ENCODE measurements at regions not wholly inside any gene's neighbourhood (a gene's known extent, or its start where the extent isn't known, plus 50 kb on each side); places are given as distances from the start of the nearest gene placed in this dataset.
"Not testable (repeated sequence)": the region's sequence is repeated elsewhere in the genome, so short reads cannot be mapped to it uniquely, and the experiment has no call there.

DNA sequence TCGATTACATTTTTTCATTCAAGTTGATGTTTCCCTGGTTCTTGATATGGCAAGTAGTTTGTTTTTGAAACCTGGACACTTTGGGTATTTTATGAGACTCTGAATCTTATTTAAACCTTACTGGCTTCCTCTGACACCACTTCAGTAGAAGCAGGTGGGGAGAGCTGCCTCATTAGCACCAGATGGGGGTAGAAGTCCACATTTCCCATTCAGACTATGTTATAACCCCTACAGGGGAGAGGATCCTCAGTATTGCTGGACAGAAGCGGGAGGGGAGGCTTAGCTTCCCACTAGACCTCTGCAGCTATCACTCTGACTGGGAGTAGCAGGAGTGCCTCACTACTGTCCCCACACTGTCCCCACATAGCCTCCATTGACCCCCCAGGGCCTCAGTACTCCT lies 145.3 kb upstream of the SLC35G4 start:
- DNase-seq (ENCODE audit: low read depth) = no peak

DNA sequence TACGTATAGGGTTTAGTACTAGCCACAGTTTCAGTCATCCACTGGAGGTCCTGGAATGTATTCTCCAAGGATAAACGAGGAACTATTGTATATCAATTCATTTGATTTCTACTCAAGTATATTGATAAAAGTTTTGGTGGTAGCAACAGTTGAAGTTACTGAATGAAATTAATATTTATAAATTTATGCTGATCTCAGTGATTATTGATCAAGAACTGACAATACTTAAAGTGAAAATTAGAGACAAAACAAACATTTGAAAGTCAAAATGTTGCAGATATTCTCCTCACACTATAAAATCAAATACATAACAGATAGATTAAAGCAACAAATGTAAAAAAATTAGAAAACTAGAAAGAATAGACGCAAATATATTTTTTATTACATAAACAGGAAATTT lies 150.9 kb upstream of the SLC35G4 start:
- no peak for DNase-seq (ENCODE audit: low read depth)

DNA sequence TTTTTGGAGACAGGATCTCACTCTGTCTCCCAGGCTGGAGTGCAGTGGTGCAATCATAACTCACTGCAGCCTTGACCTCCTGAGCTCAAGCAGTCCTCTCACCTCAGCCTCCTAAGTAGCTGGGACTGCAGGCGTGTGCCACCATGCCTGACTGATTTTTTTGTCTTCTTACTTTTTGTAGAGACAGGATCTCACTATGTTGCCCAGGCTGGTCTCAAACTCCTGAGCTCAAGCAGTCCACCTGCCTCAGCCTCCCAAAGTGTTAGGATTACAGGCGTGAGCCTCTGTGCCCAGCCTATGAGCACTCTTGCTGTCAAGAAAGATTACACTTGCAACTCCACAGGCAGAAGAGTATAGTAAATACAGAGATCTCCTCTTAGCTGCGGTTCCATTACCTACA lies 151.5 kb upstream of the SLC35G4 start:
- DNase-seq (ENCODE audit: low read depth) = not testable (repeated sequence)

DNA sequence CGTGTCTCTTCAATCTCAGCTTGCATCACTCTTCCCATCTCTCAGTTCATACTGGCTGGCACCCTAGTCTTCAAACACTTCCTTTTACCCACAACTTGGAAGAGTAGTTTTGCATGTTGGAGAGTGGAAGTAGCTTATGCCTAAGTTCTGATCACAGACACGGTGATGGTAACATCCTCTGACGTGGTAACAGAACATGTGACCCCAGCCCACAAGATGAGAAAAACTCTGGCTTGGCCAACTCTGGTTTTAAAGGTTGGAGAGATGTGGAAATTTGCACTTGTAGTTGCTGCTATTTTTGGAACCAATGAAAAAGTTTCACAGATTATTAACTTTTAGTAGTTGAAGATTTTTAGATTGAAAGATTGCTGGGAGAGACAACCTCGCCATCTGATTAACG lies 155.4 kb upstream of the SLC35G4 start:
- DNase-seq (ENCODE audit: low read depth) = no peak

DNA sequence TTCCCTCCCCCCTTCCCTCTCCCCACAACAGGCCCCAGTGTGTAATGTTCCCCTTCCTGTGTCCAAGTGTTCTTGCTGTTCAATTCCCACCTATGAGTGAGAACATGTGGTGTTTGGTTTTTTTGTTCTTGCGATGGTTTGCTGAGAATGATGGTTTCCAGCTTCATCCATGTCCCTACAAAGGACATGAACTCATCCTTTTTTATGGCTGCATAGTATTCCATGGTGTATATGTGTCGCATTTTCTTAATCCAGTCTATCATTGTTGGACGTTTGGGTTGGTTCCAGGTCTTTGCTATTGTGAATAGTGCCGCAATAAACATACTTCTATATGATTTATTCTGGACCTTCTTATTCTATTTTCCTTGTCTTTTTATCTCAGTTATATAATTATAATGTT lies 165.2 kb upstream of the SLC35G4 start:
- not testable (repeated sequence) for DNase-seq (ENCODE audit: low read depth)

DNA sequence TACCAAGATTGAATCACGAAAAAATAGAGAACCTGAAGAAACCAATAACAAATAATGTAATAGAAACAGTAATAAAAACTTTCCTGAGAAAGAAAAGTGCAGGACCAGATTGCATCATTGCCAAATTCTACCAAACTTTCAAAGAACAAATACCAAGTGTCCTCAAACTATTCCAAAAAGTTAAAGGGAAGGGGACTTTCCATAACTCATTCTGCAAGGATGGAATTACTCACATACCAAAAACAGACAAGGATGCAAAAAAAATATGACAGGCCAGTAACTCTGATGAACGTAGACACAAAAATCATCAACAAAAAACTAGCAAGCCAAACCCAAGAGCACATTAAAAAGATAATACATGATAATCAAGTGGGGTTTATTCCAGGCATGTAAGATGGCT lies 172.3 kb upstream of the SLC35G4 start:
- no peak for DNase-seq (ENCODE audit: low read depth)

DNA sequence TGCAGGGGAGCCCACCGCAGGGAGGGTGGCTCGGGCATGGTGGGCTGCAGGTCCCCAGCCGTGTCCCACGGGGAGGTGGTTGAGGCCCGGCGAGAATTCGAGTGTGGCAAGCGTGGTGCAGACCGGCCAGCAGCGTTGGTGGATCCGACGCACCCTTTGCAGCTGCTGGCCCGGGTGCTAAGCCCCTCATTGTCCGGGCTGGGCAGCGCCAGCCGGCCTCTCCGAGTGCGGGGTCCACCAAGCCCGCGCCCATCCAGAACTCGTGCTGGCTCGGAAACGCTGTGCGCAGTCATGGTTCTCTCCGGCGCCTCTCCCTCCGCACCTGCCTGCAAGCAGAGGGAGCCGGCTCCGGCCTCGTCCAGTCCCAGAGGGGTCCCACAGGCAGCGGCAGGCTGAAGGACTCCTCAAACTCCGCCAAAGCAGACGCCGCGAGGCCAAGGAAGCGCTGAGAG lies 177.0 kb upstream of the SLC35G4 start:
- DNase-seq (ENCODE audit: low read depth) = no peak

DNA sequence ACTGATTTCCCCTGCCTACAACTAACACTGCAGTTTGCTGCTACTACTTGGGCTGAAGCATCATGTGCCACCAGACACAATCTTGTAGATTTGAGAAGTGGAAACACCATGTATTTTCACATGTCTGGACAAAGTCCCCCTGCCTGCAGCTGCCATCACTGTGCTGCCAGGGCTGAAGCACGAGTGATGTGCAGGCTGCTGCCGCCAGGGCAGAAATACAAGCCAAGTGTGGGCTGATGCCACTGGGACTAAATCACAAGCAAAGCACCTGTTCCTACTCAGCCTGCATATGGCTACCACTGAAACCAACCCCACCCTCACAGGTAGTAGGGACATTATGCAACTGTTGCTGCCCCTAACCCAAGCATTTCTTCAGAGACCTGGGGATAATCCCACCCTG lies 179.5 kb upstream of the SLC35G4 start:
- no peak for DNase-seq (ENCODE audit: low read depth)

DNA sequence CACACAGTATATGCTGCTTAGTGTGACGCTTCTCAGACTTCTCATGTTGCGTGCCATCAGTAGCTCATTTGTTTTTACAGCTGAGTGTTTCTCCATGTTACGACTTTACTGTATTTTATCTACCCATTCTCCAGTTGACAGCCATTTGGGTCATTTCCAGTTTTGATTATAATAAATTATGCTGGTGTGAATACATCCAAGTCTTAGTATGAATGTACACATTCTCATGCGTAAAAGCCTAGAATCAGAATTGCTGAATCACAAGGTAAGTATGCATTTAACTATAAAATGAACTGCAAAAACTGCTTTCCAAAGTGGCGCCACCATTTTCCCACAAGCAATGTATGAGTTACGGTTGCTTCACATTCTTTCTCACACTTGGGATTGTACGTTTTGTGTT lies 184.2 kb upstream of the SLC35G4 start:
- DNase-seq (ENCODE audit: low read depth) = no peak

DNA sequence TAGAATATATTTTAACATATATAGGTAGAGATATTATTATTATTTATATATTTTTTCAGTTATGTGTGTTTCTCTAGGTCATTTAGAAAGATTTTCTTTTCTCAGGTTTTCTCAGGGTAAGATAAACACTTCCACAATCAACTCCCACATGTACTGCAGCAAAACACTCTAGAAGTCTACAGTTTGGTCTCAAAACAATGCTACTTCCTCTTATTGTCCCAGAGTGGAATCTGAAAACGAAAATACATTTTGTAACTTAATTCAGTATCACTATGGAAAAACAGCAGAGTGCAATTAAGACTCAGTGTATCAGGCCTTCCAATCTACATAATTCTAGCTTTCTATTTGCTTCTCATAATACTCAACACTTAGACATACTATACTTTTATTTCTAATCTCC lies 190.1 kb upstream of the SLC35G4 start:
- DNase-seq (ENCODE audit: low read depth) = no peak

DNA sequence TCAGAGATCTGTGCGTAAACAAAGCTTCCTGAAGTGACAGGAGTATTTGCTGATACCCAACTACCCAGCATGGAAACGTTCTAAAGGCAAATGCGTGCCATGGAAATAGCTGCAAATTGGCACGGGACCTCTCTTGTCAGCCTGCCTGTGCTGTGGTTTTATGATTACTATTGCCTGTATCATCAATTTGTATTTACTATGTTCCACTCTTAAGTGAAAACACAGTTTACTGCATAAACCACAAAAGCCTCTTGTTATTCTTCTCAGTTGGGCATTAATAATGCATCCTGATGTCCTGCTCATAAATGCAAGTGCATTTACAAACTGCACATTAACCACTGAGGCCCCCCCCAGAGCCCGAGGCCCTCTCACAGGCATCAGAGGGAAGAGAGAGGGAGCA lies 196.6 kb upstream of the SLC35G4 start:
- DNase-seq (ENCODE audit: low read depth) = no peak

DNA sequence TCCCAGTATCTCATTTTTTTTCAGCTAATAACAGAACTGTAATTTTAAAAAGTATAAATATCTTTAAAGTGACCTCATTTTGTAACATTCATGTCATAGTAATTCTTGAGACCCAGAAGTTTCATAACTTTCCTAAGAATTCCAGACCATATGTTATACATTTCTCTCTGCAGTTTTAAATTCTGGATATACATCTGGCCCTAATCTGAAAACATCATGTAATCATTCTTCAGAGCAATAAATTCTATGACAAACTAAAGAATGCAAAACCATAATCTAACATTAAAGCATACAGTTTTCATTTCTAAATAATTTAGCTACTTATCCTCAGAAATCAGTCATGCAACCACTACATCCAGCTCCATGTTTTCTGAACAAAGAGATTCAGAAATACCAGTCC lies 198.3 kb upstream of the SLC35G4 start:
- DNase-seq (ENCODE audit: low read depth) = no peak

DNA sequence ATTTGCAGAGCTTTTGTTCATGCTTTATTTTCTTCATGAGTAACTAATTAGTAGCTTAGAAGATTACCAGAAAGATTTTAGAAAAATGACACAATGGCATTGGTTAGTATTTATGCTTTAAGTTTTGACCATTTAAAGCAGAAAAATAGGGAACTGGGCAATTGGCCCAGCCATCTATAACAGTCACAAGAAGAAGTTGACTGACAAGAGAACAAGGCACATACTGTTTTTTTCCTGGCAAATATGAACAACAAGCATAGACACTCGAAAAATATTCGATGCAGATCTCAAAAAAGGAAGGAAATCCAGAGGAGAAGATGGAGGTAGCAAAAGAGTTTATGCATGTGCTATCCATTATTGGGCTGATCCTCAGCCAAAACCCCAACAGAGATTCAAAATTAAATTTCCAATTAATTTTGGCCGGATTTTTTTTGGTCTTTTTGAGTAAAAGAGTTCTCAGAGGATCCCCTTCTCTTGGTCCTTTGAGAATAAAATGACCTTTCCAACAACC lies 200.8 kb upstream of the SLC35G4 start:
- DNase-seq (ENCODE audit: low read depth) = no peak

DNA sequence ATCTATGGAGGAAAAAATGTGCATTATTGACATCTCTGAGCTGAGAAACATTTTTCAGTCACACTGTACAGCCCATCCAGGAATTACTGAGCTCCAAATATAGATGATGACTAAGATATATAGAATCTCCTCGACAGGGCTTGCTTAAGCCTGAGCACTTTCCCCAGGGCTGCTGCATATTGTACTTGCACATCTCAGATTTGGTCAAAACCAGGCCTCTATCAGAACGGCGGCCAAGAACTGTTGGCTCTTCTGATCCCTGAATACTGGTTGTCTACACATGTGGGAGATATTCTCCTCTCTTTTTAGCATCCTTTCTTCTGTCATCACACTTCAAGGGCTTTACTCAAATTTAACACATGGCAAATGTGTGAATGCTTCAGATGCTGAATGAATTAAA lies 201.5 kb upstream of the SLC35G4 start:
- DNase-seq (ENCODE audit: low read depth) = no peak

DNA sequence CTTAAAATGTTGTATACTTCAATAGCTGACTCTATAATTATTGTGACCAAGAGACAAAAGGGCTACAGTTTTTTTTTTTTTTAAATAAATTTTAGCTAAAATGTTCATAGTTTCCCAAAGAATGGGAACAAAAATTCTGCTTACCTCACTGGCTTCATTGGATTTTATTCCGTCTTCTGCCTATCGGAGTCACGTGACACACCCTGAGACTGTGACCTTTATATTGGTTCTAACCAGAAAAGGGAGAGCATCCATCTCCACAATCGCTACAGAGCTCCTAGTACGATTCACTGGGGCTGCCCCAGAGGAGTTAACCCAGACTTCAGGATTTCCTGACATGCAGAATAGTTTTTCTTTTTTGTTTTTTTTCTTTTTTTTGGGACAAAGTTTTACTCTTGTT lies 203.6 kb upstream of the SLC35G4 start:
- no peak for DNase-seq (ENCODE audit: low read depth)

DNA sequence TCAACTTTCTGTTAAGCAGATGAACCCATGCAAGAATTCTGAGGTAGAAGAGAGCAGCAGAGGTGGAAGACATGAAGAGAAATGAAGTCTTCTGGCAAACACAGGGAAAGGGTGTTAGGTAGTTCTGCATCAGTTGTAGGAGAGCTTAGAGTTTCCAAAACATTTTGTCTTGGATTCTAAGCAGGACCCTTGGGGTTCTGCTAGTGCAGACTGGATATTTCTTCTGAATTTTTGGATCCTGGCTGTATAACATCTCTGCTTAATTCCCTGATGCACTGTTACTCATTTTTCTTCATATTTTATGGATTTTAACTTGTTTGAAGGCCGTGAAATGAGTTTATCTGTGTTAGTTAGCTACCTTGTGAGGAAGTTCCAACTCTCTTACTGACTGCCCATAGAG lies 208.7 kb upstream of the SLC35G4 start:
- DNase-seq (ENCODE audit: low read depth) = no peak

DNA sequence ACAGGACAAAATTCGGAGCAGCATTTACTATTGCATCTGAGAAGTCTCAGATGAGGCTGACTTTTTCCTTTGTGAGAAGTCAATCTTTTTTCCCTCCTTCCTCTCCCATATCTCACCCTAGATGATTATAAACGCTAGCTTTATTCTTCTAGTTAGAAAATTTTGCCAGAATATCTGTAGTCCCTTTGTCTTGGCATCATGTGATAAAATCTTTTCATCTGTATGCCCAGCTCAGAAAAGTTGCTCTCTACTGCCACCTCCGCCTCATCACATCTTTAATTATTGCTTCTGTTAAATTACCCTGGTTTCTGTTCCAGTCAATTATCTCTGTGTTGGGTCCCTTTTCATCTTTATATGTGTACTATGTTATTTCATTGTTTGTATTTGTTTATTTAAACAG lies 210.8 kb upstream of the SLC35G4 start:
- DNase-seq (ENCODE audit: low read depth) = no peak

DNA sequence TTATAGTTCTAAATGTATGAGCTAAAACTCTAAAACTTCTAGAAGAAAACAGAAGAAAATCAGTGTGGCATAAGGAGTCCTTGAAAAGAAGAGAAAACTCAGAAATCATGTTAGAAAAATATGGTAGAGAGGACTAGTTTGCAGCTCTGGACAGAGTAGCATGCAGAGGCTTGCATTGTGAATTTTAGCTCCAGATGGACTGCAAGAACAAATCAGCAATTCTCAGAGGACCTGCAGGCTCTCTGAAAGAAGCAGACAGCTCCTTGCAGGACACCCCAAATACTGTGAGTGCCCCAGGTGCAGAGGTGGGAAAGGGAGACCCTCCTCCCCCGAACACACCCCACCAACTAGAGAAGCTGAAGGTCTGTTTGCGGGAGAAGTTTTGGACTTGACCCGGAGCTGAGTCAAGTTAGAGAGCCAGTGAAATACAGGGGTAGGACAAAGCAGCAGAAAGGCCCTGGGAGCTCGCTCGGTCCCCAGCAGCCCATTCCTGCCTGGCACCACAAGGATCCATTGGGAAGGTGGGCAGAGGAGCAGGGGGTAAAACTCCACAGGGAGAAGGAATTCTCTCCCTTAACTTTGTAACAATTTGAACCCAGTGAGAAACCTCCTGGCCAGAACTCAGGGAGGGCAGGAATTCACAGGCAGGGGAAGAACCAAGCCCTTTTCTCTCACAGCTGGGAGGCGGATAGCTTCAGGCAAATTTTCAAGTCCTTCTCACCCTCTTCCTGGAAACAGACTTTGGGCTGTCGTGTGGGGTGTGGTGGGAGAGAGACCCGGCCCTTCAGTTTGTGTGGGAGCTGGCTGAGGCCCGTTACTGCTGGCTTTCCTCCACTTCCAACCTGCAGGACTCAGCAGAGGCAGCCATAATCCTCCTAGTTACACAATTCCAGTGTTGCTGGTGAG lies 216.2 kb upstream of the SLC35G4 start:
- DNase-seq (ENCODE audit: low read depth) = no peak

DNA sequence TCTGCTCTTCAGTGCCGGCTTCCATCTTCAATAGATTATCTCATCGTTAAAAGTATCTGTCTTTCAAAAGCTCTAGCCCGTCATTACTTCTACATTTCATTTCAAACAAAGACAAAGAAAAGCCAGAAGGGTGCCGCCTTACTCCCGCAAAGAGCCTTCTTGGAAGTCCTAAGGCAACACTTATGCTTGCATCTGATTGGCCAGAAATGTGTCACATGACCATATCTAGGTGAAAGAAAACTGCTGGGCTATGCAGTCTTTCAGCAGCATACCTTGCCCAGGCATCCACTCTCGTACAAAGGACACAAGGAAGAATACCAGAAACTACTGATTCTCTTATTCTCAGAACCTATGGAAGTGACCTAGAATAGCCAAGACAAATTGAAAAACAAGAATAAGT lies 217.1 kb upstream of the SLC35G4 start:
- DNase-seq (ENCODE audit: low read depth) = peak; percentile 3

DNA sequence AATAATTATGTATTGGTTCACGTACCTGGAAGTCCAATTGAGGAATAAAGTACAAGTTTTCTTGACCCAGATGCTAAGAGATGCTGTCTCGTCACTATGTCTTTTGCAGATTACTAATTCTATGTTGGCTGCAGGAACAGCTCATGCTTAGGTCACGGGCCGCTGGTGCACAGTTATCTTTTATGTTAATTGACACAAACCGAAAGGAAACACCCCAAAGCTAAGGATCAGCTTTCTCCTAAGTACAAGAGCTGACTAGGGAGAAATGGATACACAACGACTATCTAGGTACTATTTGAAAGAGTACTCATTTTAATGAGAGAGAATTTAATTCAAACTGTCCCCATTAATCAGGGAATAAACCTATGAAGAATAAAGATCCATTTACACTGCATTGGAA lies 217.7 kb upstream of the SLC35G4 start:
- DNase-seq (ENCODE audit: low read depth) = peak; percentile 67

DNA sequence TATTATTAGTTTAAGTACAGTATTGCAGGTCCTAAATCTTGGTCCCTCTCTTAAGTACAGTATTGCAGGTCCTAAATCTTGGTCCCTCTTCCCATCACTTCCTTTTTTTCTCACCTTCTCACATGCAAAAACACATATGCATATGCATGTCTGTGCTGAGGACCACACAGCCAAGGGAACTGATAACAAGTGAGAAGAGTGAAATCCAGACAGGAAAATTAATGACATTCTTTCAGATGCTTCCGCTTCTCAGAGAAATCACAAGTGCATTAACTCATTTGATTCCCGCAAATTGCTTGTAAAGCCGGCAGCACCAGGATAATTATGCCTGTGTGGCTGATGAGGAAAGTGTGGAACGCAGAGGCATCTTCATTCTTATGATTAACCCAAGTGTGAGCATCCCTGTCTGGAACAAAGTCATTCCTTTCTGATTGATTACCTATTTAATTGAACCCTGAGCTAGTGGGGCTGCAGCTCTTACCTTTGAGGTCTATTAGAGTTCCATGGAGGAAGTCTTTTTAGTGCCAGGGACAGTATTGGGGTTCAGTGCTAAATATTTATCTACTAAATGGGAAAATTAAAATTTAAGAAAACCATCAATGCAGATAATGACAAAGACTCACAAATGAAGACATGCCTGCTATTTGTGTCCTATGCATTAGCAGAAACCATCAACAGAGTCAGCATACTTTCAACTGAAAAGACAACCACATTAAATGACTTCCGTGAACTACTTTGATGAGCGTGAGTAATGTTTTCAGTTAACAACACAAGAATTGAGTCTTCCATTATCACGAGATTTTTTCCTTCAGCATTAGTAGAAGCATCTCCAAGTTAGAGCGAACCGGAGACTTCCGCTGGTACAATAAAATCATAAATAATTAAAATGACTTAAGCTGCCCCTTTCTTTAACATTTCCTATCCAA lies 220.4 kb upstream of the SLC35G4 start:
- DNase-seq (ENCODE audit: low read depth) = no peak

DNA sequence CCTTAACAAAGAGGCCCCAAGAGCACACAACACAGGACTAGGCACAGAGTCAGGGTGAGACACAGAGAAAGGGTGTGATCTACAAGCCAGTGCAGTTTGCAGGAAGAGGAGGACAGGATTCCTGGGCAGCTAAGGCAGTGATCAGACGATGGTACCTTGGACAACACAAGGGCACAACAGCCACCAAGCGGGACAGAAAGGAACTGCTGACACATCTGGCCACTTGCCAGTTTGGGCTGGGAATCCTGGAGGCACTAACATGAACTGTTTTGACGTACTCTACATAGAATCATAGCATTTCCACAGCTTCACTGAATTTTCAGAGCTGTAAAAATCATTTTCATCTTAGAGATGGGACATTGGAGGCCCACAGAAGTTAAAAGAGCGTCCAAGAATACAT lies 221.5 kb upstream of the SLC35G4 start:
- DNase-seq (ENCODE audit: low read depth) = peak; percentile 81

DNA sequence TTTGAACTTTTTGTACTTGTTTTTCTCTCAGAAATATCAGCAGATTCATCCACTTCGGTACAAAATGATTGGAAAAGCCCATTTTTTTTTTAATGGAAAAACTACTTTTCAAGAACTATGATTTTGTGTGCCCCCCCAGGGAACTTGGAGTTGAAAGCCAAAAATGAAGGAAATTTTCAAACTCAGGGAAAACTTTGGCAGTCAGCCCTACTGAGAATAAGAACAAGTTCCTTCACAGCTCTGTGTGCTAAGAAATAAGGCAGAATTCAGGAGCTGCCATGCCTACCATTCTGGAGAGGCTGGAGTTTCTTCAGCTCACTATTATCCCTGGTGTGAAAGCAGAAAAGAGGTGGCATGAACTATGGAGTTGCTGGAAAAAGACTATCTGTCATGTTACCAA lies 226.0 kb upstream of the SLC35G4 start:
- no peak for DNase-seq (ENCODE audit: low read depth)

All from Daoy (cell line).